ENCODE measurements at regions not wholly inside any gene's neighbourhood (a gene's known extent, or its start where the extent isn't known, plus 50 kb on each side); places are given as distances from the start of the nearest gene placed in this dataset.

DNA sequence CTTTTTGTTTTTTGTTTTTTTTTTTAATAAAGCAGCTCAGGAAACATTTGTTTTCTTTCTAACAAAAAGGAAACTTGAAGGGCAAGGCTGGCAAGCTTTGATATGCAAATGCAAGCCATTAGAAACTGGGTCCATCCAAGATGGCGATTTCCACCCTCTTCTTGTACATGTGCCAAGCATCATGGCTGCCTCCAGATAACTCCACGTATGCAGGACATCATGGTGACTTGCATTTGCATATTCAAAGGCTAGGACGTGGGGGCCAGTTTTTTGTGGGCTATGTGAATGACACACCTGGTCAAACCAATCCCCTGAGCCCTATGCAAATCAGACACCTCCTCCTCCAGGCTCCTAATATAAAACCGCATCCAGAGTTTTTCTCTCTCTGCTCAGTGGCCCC, 692.6 kb downstream of the FAM133A start:
- intact Hi-C loops (cut with DNase I): no loop called here
- Histone ChIP-seq H3K4me3 (ENCODE audit: low read length in 2 of 2) (no peak overlapping the region), H3K4me1 (ENCODE audit: control insufficient read depth in 1 of 2, insufficient read depth in 2 of 2, low read length in 2 of 2) (no peaks in the 10 kb centered on the region), H3K27ac (ENCODE audit: low read depth in 1 of 2, low read length in 2 of 2) (no peak overlapping the region), H3K27me3 (ENCODE audit: control insufficient read depth in 1 of 2, insufficient read depth in 2 of 2, low read length in 1 of 2) (no peaks in the 10 kb centered on the region), H3K9me3 (ENCODE audit: control insufficient read depth, low read length) (peaks cover 1% of the 10 kb centered on the region), H3K36me3 (ENCODE audit: control insufficient read depth in 1 of 2, insufficient read depth in 2 of 2, low read length in 1 of 2) (no peaks in the 10 kb centered on the region)
- 60 to 64% methylated on average over 4 of the region's 4 CpGs for WGBS, 2 donors
- no peak for ATAC-seq (ENCODE audit: low FRiP score)
- DNase-seq: no peak

DNA sequence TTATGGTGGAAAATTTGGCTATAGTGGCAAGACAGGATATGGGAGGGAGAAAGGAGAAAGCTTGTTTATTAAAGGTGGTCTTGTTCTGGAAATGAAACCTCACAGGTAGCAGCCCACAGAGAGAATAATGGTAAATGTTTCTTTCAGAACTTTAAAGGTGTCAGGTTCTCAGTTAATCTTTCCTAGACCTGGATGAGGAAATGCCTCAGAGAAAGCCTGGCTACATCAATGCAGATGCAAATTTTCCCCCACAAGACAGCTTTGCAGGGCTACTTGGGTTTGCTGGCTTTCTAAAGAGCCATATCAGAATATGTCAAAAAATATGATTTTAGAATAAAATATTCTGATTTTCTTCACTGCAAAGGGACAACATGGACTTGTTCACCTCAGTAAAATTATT, 715.0 kb downstream of the FAM133A start:
- H3K4me3 ChIP-seq (ENCODE audit: low read length in 2 of 2): no peak overlapping the region
- no peak overlapping the region for H3K27ac ChIP-seq (ENCODE audit: low read depth in 1 of 2, low read length in 2 of 2)
- H3K4me1 ChIP-seq (ENCODE audit: control insufficient read depth in 1 of 2, insufficient read depth in 2 of 2, low read length in 2 of 2): no peaks in the 10 kb centered on the region
- H3K36me3 ChIP-seq (ENCODE audit: control insufficient read depth in 1 of 2, insufficient read depth in 2 of 2, low read length in 1 of 2): no peaks in the 10 kb centered on the region
- no peak for DNase-seq
- intact Hi-C loops (cut with DNase I): no loop called here
- no peaks in the 10 kb centered on the region for H3K27me3 ChIP-seq (ENCODE audit: control insufficient read depth in 1 of 2, insufficient read depth in 2 of 2, low read length in 1 of 2)
- no peaks in the 10 kb centered on the region for H3K9me3 ChIP-seq (ENCODE audit: control insufficient read depth, low read length)
- no peak for ATAC-seq (ENCODE audit: low FRiP score)

- Histone ChIP-seq H3K36me3 (ENCODE audit: control insufficient read depth in 1 of 2, insufficient read depth in 2 of 2, low read length in 1 of 2) (no peaks in the 10 kb centered on the region), H3K4me1 (ENCODE audit: control insufficient read depth in 1 of 2, insufficient read depth in 2 of 2, low read length in 2 of 2) (no peaks in the 10 kb centered on the region), H3K9me3 (ENCODE audit: control insufficient read depth, low read length) (no peaks in the 10 kb centered on the region), H3K27me3 (ENCODE audit: control insufficient read depth in 1 of 2, insufficient read depth in 2 of 2, low read length in 1 of 2) (no peaks in the 10 kb centered on the region), H3K4me3 (ENCODE audit: low read length in 2 of 2) (no peak overlapping the region), H3K27ac (ENCODE audit: low read depth in 1 of 2, low read length in 2 of 2) (no peak overlapping the region)
- DNase-seq (no peak), ATAC-seq (ENCODE audit: low FRiP score) (no peak)
- WGBS, 2 donors: 73 to 80% methylated on average over 2 of the region's 2 CpGs
- intact Hi-C loops (cut with DNase I): no loop called here
Observed at GRCh38 chrX:94400488-94400887, 726.5 kb downstream of the FAM133A start.

GRCh38 chrX:94401426-94401825, 727.4 kb downstream of the FAM133A start:
- Histone ChIP-seq H3K4me1 (ENCODE audit: control insufficient read depth in 1 of 2, insufficient read depth in 2 of 2, low read length in 2 of 2) (no peaks in the 10 kb centered on the region), H3K27me3 (ENCODE audit: control insufficient read depth in 1 of 2, insufficient read depth in 2 of 2, low read length in 1 of 2) (no peaks in the 10 kb centered on the region), H3K4me3 (ENCODE audit: low read length in 2 of 2) (no peak overlapping the region), H3K36me3 (ENCODE audit: control insufficient read depth in 1 of 2, insufficient read depth in 2 of 2, low read length in 1 of 2) (no peaks in the 10 kb centered on the region), H3K9me3 (ENCODE audit: control insufficient read depth, low read length) (no peaks in the 10 kb centered on the region), H3K27ac (ENCODE audit: low read depth in 1 of 2, low read length in 2 of 2) (no peak overlapping the region)
- WGBS, 2 donors: 60 to 70% methylated on average over 2 of the region's 2 CpGs
- ATAC-seq (ENCODE audit: low FRiP score): no peak
- intact Hi-C loops (cut with DNase I): no loop called here
- no peak for DNase-seq

- Histone ChIP-seq H3K4me1 (ENCODE audit: control insufficient read depth in 1 of 2, insufficient read depth in 2 of 2, low read length in 2 of 2) (no peaks in the 10 kb centered on the region), H3K27ac (ENCODE audit: low read depth in 1 of 2, low read length in 2 of 2) (no peak overlapping the region), H3K36me3 (ENCODE audit: control insufficient read depth in 1 of 2, insufficient read depth in 2 of 2, low read length in 1 of 2) (no peaks in the 10 kb centered on the region), H3K9me3 (ENCODE audit: control insufficient read depth, low read length) (no peaks in the 10 kb centered on the region), H3K27me3 (ENCODE audit: control insufficient read depth in 1 of 2, insufficient read depth in 2 of 2, low read length in 1 of 2) (no peaks in the 10 kb centered on the region), H3K4me3 (ENCODE audit: low read length in 2 of 2) (no peak overlapping the region)
- DNase-seq (no peak), ATAC-seq (ENCODE audit: low FRiP score) (no peak)
- 85 to 86% methylated on average over 4 of the region's 4 CpGs for WGBS, 2 donors
- intact Hi-C loops (cut with DNase I): no loop called here
Observed at GRCh38 chrX:94414746-94415145, 740.7 kb downstream of the FAM133A start.

GRCh38 chrX:94418065-94418464, 744.1 kb downstream of the FAM133A start:
- H3K4me1 ChIP-seq (ENCODE audit: control insufficient read depth in 1 of 2, insufficient read depth in 2 of 2, low read length in 2 of 2): no peaks in the 10 kb centered on the region
- no peak for ATAC-seq (ENCODE audit: low FRiP score)
- intact Hi-C loops (cut with DNase I): no loop called here

GRCh38 chrX:94424456-94424855, 750.5 kb downstream of the FAM133A start:
- no peaks in the 10 kb centered on the region for H3K36me3 ChIP-seq (ENCODE audit: control insufficient read depth in 1 of 2, insufficient read depth in 2 of 2, low read length in 1 of 2)
- H3K27ac ChIP-seq (ENCODE audit: low read depth in 1 of 2, low read length in 2 of 2): no peak overlapping the region
- no peaks in the 10 kb centered on the region for H3K9me3 ChIP-seq (ENCODE audit: control insufficient read depth, low read length)
- intact Hi-C loops (cut with DNase I): no loop called here
- no peaks in the 10 kb centered on the region for H3K27me3 ChIP-seq (ENCODE audit: control insufficient read depth in 1 of 2, insufficient read depth in 2 of 2, low read length in 1 of 2)
- 90 to 93% methylated on average over 3 of the region's 3 CpGs for WGBS, 2 donors
- H3K4me3 ChIP-seq (ENCODE audit: low read length in 2 of 2): no peak overlapping the region
- ATAC-seq (ENCODE audit: low FRiP score) (no peak), DNase-seq (no peak)
- no peaks in the 10 kb centered on the region for H3K4me1 ChIP-seq (ENCODE audit: control insufficient read depth in 1 of 2, insufficient read depth in 2 of 2, low read length in 2 of 2)

More at GRCh38 chrX:94418065-94418464, 744.1 kb downstream of the FAM133A start:
- Histone ChIP-seq H3K27ac (ENCODE audit: low read depth in 1 of 2, low read length in 2 of 2) (no peak overlapping the region), H3K27me3 (ENCODE audit: control insufficient read depth in 1 of 2, insufficient read depth in 2 of 2, low read length in 1 of 2) (no peaks in the 10 kb centered on the region), H3K36me3 (ENCODE audit: control insufficient read depth in 1 of 2, insufficient read depth in 2 of 2, low read length in 1 of 2) (no peaks in the 10 kb centered on the region), H3K4me3 (ENCODE audit: low read length in 2 of 2) (no peak overlapping the region), H3K9me3 (ENCODE audit: control insufficient read depth, low read length) (no peaks in the 10 kb centered on the region)
- no peak for DNase-seq

DNA sequence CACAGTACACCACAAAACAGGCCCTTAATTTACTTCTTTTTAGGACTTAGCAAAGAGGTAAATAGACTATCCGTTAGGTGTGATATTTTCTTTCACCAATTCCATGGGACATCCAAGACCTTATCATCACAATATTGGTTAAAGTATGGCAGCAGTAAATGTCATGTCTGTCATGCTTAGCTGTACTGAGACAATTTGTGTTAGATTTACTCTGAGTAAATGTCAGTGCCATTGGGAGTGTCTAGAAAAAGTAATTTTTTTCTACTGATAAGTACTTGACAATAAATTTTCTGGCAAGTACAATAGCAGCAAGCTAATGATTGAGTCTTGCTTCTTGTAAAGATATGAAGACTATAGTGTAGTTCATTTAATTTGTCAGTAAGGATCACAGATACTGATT, 756.1 kb downstream of the FAM133A start:
- ATAC-seq (ENCODE audit: low FRiP score): no peak
- Histone ChIP-seq H3K9me3 (ENCODE audit: control insufficient read depth, low read length) (no peaks in the 10 kb centered on the region), H3K4me3 (ENCODE audit: low read length in 2 of 2) (no peak overlapping the region), H3K36me3 (ENCODE audit: control insufficient read depth in 1 of 2, insufficient read depth in 2 of 2, low read length in 1 of 2) (no peaks in the 10 kb centered on the region), H3K4me1 (ENCODE audit: control insufficient read depth in 1 of 2, insufficient read depth in 2 of 2, low read length in 2 of 2) (no peaks in the 10 kb centered on the region), H3K27me3 (ENCODE audit: control insufficient read depth in 1 of 2, insufficient read depth in 2 of 2, low read length in 1 of 2) (no peaks in the 10 kb centered on the region), H3K27ac (ENCODE audit: low read depth in 1 of 2, low read length in 2 of 2) (no peak overlapping the region)
- 69 to 78% methylated on average over 1 of the region's 1 CpG for WGBS, 2 donors
- intact Hi-C loops (cut with DNase I): no loop called here
- no peak for DNase-seq

DNA sequence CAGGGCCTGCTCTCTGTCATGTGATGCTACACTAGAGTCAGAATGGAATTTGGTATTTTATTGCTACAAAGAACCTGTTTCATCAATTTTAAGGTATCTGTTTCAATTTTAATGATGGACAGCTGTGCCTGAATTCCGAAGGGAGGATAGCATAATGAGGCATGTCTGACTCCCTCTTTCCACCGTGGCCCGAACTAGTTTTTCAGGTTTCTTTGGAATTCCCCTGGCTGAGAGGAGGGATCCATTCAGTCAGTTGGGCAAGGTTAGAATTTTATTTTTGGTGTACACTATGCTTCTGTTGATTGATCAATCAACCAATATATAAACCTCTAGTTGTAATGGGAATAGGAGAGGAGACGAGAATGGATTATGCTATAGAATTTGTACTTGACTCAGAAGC, 761.8 kb downstream of the FAM133A start:
- ATAC-seq (ENCODE audit: low FRiP score) (no peak), DNase-seq (no peak)
- no peak overlapping the region for H3K4me3 ChIP-seq (ENCODE audit: low read length in 2 of 2)
- intact Hi-C loops (cut with DNase I): no loop called here
- H3K36me3 ChIP-seq (ENCODE audit: control insufficient read depth in 1 of 2, insufficient read depth in 2 of 2, low read length in 1 of 2): no peaks in the 10 kb centered on the region
- no peaks in the 10 kb centered on the region for H3K27me3 ChIP-seq (ENCODE audit: control insufficient read depth in 1 of 2, insufficient read depth in 2 of 2, low read length in 1 of 2)
- WGBS, 2 donors: 63 to 85% methylated on average over 4 of the region's 4 CpGs
- H3K27ac ChIP-seq (ENCODE audit: low read depth in 1 of 2, low read length in 2 of 2): no peak overlapping the region
- H3K9me3 ChIP-seq (ENCODE audit: control insufficient read depth, low read length): no peaks in the 10 kb centered on the region
- no peaks in the 10 kb centered on the region for H3K4me1 ChIP-seq (ENCODE audit: control insufficient read depth in 1 of 2, insufficient read depth in 2 of 2, low read length in 2 of 2)
